SK-N-MC (cell line): ENCODE measurements at regions not wholly inside any gene's neighbourhood (a gene's known extent, or its start where the extent isn't known, plus 50 kb on each side); places are given as distances from the start of the nearest gene placed in this dataset.

Experiments
- EZH2 ChIP-seq: fragments of 200-600 bp; sonication (generic); IDR thresholded peaks from one replicate; pipeline ENCODE4 v1.6.1; 2017; ENCODE audit warnings: antibody characterized with exemption
- POLR2AphosphoS5 ChIP-seq: IDR thresholded peaks from 2 replicates; pipeline ENCODE4 v1.6.1; 2012; ENCODE audit warnings: mild to moderate bottlenecking, low read depth, low read length, borderline replicate concordance

DNA sequence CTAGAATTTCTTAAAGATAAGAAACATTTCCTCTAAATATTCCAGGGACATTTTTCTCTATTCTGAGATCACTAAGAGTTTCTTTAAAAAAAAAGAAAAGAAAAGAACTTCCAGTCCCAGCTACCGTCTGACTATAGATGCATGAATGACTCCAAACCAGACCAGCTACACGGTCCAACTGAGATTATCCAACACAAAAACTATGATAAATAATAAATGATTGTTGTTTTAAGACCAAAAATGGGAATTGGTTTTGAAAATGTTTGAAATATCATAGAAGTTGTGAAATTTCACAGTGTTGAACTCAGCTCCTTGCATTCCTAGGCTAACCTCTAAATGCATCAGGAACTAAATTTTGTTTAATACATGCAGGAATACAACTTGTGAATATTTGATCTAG lies 1619.6 kb upstream of the LRRTM3 start:
- no peak for TF ChIP-seq POLR2AphosphoS5
- no peak for TF ChIP-seq EZH2
